NCI-H748 (cell line): ENCODE measurements at regions not wholly inside any gene's neighbourhood (a gene's known extent, or its start where the extent isn't known, plus 50 kb on each side); places are given as distances from the start of the nearest gene placed in this dataset.

Experiments used
- DNase-seq: peaks from one replicate; lab custom pipeline; 2025; ENCODE audit not compliant: unreplicated experiment; lab: John Stamatoyannopoulos, UW

- DNase-seq = no peak
Measured at GRCh38 chr10:91335147-91335546, 75.0 kb upstream of the HECTD2 start.

DNA sequence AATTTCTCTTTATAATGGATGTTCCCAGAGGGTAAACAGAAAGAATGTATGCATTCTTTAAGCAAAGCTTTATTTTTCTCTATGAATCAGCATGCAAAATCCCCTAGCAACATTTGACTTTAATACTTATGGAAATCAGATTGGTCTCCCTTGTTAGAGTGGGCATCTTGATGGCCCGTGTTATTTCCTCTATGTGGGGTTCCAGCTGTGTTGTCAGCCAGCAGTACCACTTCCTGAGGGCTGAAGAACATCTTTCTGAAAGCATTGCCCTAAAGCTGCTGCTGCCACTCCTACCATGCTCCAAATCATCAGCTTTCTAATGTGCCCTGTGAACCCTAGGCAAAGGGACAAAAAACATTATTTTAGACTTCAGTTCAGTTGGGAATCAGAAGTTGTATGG lies 70.4 kb upstream of the HECTD2 start:
- DNase-seq = no peak

GRCh38 chr10:91340613-91341362 lies 69.4 kb upstream of the HECTD2 start:
- peak; percentile 66 for DNase-seq

DNA sequence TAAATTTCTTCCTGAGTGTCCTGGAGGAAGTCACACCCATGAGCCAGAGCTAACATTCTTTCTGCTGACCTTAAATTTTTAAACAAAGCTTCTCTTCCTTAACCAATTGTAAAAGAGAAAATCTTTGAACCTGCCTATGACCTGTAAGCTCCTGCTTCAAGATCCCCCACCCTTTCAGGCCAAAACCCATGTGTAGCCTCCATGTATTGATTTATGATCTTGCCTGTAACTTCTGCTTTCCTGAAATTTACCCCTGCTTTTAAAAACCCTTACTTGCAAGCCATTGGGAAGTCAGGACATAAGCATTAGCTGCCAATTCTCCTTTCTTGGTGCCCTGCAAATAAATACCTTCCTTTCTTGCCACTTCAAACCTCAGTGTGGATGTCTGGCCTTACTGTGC lies 68.5 kb upstream of the HECTD2 start:
- DNase-seq = no peak

DNA sequence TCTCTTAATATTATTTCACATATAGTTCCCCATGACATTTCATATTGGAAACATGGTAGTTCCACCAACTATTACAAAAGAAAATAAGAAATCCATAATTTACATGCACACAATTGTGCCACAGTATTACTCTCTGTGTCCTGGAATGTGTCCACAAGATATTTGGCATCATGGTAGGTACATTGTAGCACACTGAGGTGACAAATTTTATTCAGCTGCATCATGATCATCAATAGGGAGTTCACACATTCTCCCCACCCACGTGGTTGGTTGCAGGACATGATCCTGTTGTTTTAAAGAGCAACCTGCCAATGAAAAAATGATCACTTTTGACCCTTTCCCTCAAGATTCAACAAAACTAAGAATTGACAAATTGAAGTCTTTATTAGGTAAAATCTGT lies 67.1 kb upstream of the HECTD2 start:
- DNase-seq = no peak

GRCh38 chr10:91344117-91344856 lies 65.9 kb upstream of the HECTD2 start:
- DNase-seq = no peak

DNA sequence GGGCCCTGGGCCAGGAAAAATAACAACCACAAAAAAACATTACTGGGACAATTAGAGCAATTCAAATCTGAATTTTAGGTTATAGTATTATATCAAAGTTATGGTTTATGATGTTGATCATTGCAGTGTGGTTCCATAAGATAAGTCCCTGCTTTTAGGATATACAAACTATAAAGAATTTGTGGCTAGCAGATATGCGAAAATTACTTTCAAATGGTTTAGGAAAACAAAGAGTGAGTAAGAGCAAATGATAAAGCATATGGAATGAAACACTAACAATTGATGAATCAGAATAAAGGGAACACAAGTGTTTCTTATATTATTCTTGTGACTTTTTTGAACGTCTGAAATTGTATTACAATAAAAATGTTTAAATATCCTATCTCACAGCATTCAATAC lies 64.4 kb upstream of the HECTD2 start:
- DNase-seq = no peak

DNA sequence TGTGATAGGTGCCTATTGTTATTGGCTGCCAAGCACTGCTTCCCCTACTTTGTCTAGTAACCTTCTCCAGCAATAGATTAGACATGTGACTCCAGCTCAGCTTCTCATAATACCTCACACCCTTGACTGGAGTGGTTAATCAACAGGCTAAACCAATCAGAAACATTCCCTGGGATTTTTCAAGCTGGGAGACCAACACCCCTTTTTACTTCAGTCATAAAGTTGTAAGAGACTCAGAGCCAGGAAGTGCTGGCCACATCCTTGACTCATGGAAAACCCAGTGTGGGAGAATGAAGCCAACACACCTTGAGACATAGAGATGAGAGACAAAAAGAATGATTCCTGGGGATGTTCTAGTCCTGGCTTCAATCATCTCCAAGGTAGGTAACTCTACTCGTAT lies 62.6 kb upstream of the HECTD2 start:
- DNase-seq = no peak

- no peak for DNase-seq
Measured at GRCh38 chr10:91349381-91349780, 60.8 kb upstream of the HECTD2 start.

DNA sequence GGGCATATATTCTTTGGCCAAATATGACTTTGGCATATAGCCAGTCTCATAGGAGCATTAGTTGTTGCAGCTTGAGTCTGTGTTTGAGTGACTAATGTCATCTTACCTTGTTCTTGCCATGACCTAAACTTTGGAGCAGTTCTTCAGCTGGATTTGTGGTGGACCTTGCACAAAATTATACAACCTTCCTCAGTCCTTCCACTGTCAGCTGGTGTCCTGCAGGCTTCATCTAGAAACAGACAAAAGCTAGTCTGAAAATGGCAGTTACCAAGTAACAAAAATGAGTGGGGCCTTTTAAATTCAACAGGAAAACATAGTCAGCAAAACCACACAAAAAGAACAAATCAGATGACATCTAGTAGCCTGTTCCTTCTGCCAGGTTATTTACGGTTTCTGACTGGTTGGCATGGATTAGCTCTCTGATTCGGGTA lies 59.5 kb upstream of the HECTD2 start:
- peak; percentile 3 for DNase-seq

GRCh38 chr10:91352760-91353159 lies 57.4 kb upstream of the HECTD2 start:
- DNase-seq = no peak

- no peak for DNase-seq
Measured at GRCh38 chr10:91354166-91355075, 55.7 kb upstream of the HECTD2 start.

DNA sequence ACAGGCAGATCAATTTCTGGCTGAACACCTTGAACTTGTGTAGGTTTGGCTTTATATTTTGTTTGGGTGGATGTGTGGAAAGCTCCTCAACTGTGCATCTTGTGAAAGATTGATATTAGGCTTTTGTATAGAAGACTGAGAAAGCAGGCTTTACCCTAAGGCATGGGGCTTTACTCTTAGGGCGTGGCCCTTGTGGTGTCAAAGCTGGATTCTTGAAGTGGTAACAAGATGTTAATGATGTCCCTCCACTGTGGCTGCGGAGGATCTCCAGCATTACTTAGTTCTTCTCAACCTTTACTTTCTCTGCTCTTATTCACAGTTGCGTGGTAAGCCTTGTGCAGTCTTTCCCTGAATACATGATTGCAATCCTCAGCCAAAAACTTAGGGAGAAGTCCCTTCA lies 54.1 kb upstream of the HECTD2 start:
- no peak for DNase-seq

DNA sequence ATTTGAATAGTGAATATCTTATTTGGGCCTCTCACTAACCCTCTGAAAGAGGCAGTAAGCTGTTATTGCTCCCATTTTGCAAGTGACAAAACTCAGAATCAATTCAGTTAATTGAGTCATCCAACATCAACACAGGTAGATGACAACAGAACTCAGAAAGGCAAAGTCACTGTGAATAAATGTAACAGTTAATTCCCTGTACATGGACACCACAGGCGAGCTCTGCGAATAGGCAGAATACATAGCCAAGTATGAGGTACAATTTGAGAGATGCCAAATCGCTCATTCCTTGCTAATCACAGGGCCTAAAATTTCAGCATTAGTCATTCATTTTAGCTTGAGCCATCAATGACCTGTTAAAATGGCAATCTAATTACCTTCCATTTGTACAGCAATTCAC lies 52.6 kb upstream of the HECTD2 start:
- DNase-seq = no peak
